Nephron (organoid): ENCODE measurements at regions not wholly inside any gene's neighbourhood (a gene's known extent, or its start where the extent isn't known, plus 50 kb on each side); places are given as distances from the start of the nearest gene placed in this dataset.
"Not testable (repeated sequence)": the region's sequence is repeated elsewhere in the genome, so short reads cannot be mapped to it uniquely, and the experiment has no call there.

Experiments
- H3K27ac Mint-ChIP-seq, 3 experiments: 2 replicates each; pipeline ENCODE4 v1.8.0; 2020; ENCODE audit warnings: mixed read lengths in 3 of 3, mild to moderate bottlenecking in 2 of 3, moderate library complexity in 1 of 3
- H3K27me3 Mint-ChIP-seq: 2 replicates; pipeline ENCODE4 v1.8.0; 2021; ENCODE audit warnings: low read depth, mild to moderate bottlenecking, moderate library complexity, mixed read lengths
- H3K36me3 Mint-ChIP-seq: 2 replicates; pipeline ENCODE4 v1.8.0; 2020; ENCODE audit warnings: low read depth, mixed read lengths
- H3K4me1 Mint-ChIP-seq: 2 replicates; pipeline ENCODE4 v1.8.0; 2020; ENCODE audit warnings: mixed read lengths
- H3K4me3 Mint-ChIP-seq, 3 experiments: 2 replicates each; pipeline ENCODE4 v1.8.0; 2020; ENCODE audit warnings: mild to moderate bottlenecking in 3 of 3, mixed read lengths in 3 of 3, moderate library complexity in 2 of 3
- H3K9me3 Mint-ChIP-seq: 2 replicates; pipeline ENCODE4 v1.8.0; 2020; ENCODE audit warnings: mixed read lengths
- TF ChIP-seq, protein P1 (sequence below), 3 experiments: fragments of 200-600 bp; sonication (generic); IDR thresholded peaks; one replicate each; pipeline ENCODE4 v1.5.0; 2021; ENCODE audit warnings: antibody characterized with exemption in 3 of 3; ENCODE audit not compliant: unreplicated experiment in 3 of 3

DNA sequence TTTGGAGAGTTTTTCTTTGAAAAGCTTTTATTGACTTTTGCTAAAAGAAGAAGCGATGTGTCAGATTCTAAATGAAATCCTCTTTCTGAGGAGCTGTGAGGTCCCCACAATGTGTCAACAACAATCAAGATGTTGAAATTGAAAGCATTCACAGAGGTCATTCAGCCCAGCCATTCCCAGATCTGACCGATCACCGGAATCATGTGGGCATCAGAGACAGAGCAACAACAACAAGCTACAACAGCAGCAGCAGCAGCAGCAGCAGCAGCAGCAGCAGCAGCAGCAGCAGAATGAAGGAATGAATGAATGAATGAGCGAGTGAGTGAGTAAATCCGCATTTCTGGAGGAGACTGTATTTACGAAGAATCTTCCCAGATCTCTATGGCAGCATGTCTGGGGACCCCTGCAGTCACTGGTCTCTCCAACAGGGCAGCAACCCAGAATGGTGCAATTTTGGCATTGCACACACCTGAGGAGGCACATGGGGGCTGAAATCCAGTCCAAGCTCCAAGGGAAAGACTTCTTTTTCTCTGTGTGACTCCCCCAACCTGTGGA, 299.0 kb downstream of the MYCN start:
- TF ChIP-seq, protein P1, sequence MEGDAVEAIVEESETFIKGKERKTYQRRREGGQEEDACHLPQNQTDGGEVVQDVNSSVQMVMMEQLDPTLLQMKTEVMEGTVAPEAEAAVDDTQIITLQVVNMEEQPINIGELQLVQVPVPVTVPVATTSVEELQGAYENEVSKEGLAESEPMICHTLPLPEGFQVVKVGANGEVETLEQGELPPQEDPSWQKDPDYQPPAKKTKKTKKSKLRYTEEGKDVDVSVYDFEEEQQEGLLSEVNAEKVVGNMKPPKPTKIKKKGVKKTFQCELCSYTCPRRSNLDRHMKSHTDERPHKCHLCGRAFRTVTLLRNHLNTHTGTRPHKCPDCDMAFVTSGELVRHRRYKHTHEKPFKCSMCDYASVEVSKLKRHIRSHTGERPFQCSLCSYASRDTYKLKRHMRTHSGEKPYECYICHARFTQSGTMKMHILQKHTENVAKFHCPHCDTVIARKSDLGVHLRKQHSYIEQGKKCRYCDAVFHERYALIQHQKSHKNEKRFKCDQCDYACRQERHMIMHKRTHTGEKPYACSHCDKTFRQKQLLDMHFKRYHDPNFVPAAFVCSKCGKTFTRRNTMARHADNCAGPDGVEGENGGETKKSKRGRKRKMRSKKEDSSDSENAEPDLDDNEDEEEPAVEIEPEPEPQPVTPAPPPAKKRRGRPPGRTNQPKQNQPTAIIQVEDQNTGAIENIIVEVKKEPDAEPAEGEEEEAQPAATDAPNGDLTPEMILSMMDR (IDR thresholded peaks at IDR 0.05; ENCODE audit: unreplicated experiment in 3 of 3), result no peak
- H3K27ac Mint-ChIP-seq, result no peak overlapping the region
- H3K9me3 Mint-ChIP-seq, result peaks cover 5% of the 10 kb centered on the region
- no peaks in the 10 kb centered on the region for H3K4me1 Mint-ChIP-seq
- no peak overlapping the region for H3K4me3 Mint-ChIP-seq
- no peaks in the 10 kb centered on the region for H3K36me3 Mint-ChIP-seq
- peaks cover 14% of the 10 kb centered on the region for H3K27me3 Mint-ChIP-seq

DNA sequence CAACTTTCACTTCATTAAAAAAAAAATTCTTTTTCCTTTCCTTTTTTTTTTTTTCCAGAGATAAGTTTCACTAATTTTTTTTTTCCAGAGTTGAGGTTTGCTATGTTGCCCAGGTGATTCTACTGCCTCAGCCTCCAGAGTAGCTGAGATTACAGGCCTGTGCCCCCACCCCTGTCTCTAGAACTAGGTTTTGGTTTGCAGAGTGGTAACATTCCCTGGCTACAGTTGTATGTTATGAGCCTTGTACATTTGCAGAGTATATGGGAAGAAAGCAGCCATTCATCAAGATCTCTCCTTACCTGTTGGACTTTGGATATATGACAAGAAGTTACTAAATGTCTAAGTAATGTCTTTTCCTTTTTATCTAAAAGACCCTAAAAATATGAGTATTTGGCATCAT, 298.4 kb downstream of the MYCN start:
- TF ChIP-seq, protein P1 (IDR thresholded peaks at IDR 0.05; ENCODE audit: unreplicated experiment in 3 of 3), result no peak
- Mint-ChIP-seq H3K9me3 (peaks cover 5% of the 10 kb centered on the region), H3K27ac (no peak overlapping the region), H3K4me1 (no peaks in the 10 kb centered on the region), H3K4me3 (no peak overlapping the region), H3K27me3 (peaks cover 14% of the 10 kb centered on the region), H3K36me3 (no peaks in the 10 kb centered on the region)

DNA sequence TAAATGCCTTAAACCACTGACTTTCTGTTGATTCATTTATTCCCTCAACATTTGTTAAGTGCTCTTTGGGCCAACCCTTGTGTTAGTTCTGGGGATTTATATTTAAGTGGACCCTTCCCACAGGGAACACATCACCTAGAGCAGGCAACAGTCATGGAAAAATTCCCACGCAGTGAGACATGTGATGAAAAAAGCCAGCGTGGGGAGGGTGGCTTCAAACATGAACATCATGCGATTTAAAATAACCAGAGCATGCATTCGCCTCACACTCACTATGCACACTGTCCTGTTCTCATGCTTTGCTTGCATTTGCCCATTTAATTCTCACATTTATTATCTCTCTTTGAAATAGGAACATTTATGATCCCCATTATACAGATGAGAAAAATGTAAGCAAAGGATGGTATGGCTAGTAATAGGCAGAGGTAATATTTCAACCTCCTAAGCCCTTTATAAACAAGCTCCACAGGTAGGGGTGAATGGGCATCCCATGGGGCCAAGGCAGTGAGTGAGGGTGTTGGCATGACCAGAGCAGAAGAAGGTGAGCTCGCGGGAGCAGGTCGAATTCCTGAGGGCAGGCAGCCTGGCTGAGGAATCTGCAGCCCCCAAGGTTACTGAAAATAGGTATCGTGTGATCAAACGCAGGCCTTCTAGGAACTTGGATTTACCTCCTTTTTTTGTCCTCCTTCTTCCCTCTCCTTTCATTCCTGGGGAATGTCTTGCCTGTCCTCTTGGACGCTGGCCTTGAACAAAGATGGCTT, 297.8 kb downstream of the MYCN start:
- no peak overlapping the region for H3K4me3 Mint-ChIP-seq
- H3K4me1 Mint-ChIP-seq, result no peaks in the 10 kb centered on the region
- peaks cover 5% of the 10 kb centered on the region for H3K9me3 Mint-ChIP-seq
- no peak overlapping the region for H3K27ac Mint-ChIP-seq
- H3K27me3 Mint-ChIP-seq, result peaks cover 14% of the 10 kb centered on the region
- TF ChIP-seq, protein P1 (IDR thresholded peaks at IDR 0.05; ENCODE audit: unreplicated experiment in 3 of 3), result no peak
- no peaks in the 10 kb centered on the region for H3K36me3 Mint-ChIP-seq

DNA sequence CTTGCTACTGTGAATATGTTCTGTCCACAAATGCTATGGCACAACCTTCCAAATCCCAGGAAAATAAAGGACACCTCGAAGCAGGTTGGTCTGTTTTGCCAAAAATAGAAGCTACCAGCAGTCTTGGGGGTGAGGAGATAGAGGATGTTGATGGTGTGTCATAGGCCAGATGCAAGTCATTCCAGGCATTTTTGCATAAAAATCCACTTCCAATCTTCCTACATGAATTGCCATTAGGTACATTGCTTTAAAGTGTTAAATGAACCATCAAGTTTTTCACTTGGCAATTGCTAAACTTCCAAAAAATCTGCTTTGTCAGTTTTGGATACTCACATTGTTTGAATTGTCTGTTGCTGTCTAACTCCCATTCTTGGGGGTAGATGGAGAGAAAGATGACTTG, 295.4 kb downstream of the MYCN start:
- H3K9me3 Mint-ChIP-seq, result peaks cover 5% of the 10 kb centered on the region

DNA sequence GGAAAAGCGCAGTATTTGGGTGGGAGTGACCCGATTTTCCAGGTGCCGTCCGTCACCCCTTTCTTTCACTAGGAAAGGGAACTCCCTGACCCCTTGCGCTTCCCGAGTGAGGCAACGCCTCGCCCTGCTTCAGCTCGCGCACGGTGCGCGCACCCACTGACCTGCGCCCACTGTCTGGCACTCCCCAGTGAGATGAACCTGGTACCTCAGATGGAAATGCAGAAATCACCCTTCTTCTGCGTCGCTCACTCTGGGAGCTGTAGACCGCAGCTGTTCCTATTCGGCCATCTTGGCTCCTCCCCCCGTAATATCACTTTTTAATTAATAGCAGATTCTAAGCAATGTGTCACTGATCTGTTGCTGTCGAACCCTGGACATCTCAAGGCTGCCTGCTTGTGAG, 294.9 kb downstream of the MYCN start:
- not testable (repeated sequence) for H3K27ac Mint-ChIP-seq, H3K36me3 Mint-ChIP-seq, H3K4me1 Mint-ChIP-seq, H3K9me3 Mint-ChIP-seq, H3K4me3 Mint-ChIP-seq
- peaks cover 14% of the 10 kb centered on the region for H3K27me3 Mint-ChIP-seq

More for the DNA sequence above, 295.4 kb downstream of the MYCN start:
- H3K36me3 Mint-ChIP-seq, result no peaks in the 10 kb centered on the region
- TF ChIP-seq, protein P1 (IDR thresholded peaks at IDR 0.05; ENCODE audit: unreplicated experiment in 3 of 3), result no peak
- peaks cover 14% of the 10 kb centered on the region for H3K27me3 Mint-ChIP-seq
- no peak overlapping the region for H3K4me3 Mint-ChIP-seq
- no peak overlapping the region for H3K27ac Mint-ChIP-seq
- H3K4me1 Mint-ChIP-seq, result no peaks in the 10 kb centered on the region

DNA sequence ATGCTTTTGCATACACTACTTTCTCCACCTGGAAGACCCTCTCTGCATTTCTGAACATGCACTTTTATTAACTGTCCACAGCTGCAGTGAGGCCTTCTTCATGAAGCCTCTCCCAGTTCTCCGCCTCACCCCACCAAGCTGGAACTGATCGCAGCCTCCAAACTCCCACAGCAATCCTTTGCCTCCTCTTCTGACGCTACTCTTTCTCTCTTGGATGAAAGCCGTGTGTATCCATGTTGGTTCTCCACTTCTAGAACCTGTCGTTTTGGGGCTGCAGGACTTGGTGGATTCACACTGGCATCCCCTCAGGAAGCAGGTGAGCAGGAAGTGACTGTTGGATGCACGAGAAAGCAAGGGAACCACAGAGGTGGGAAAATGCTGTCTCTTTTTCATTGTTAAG, 288.6 kb downstream of the MYCN start:
- no peaks in the 10 kb centered on the region for H3K36me3 Mint-ChIP-seq
- H3K4me3 Mint-ChIP-seq, result no peak overlapping the region
- no peaks in the 10 kb centered on the region for H3K9me3 Mint-ChIP-seq
- H3K4me1 Mint-ChIP-seq, result peaks cover 18% of the 10 kb centered on the region
- no peak overlapping the region for H3K27ac Mint-ChIP-seq
- TF ChIP-seq, protein P1 (IDR thresholded peaks at IDR 0.05; ENCODE audit: unreplicated experiment in 3 of 3), result no peak
- peaks cover 14% of the 10 kb centered on the region for H3K27me3 Mint-ChIP-seq
